Naive thymus-derived CD4-positive, alpha-beta T cell (primary cell): ENCODE measurements at regions not wholly inside any gene's neighbourhood (a gene's known extent, or its start where the extent isn't known, plus 50 kb on each side); places are given as distances from the start of the nearest gene placed in this dataset.
"Not testable (repeated sequence)": the region's sequence is repeated elsewhere in the genome, so short reads cannot be mapped to it uniquely, and the experiment has no call there.

ENCODE experiments used
- ATAC-seq: fragments of 150-1000 bp; cut with Tn5 transposase; 2 replicates; pipeline ENCODE4 v1.10.0; 2021; ENCODE audit warnings: mild to moderate bottlenecking, moderate library complexity
- CTCF ChIA-PET: fragments of 350-600 bp; sonication (Branson Sonifier 250); formaldehyde crosslinking; loops from one replicate; lab custom pipeline; 2021; ENCODE audit warnings: antibody characterized with exemption; lab: Charles Lee
- POLR2A ChIA-PET: fragments of 350-600 bp; sonication (Branson Sonifier 250); formaldehyde crosslinking; loops from one replicate; lab custom pipeline; 2021; ENCODE audit warnings: antibody characterized with exemption, inconsistent platforms; lab: Charles Lee
- DNase-seq, 9 donors: peaks; one replicate each; pipeline versions ENCODE4 v3.0.0 to v3.0.0-alpha.2; 2020 to 2022; ENCODE audit warnings: mixed read lengths in 1 of 9
- H3K27ac ChIP-seq: one replicate; pipeline ENCODE4 v1.7.0; 2013; ENCODE audit warnings: mild to moderate bottlenecking, low read depth, low read length, moderate library complexity
- H3K27me3 ChIP-seq, 2 donors: one replicate each; pipeline ENCODE4 v1.7.0; 2013; ENCODE audit warnings: low read length in 2 of 2, mild to moderate bottlenecking in 2 of 2, moderate library complexity in 2 of 2; ENCODE audit not compliant: control insufficient read depth in 2 of 2, insufficient read depth in 2 of 2
- H3K36me3 ChIP-seq, 3 experiments: 1 replicate in 2 of 3; 2 replicates in 1 of 3; pipeline ENCODE4 v1.7.0; 2013; ENCODE audit warnings: low read length in 3 of 3, mild to moderate bottlenecking in 3 of 3, moderate library complexity in 1 of 3; ENCODE audit not compliant: insufficient read depth in 3 of 3, control insufficient read depth in 2 of 3
- H3K4me1 ChIP-seq, 2 donors: one replicate each; pipeline ENCODE4 v1.7.0; 2013; ENCODE audit warnings: low read length in 2 of 2, mild to moderate bottlenecking in 2 of 2, moderate library complexity in 1 of 2; ENCODE audit not compliant: control insufficient read depth in 2 of 2, insufficient read depth in 2 of 2
- H3K4me3 ChIP-seq: 2 replicates; pipeline ENCODE4 v1.7.0; 2013; ENCODE audit warnings: mild to moderate bottlenecking, low read length
- H3K9me3 ChIP-seq, 3 experiments: 1 replicate in 2 of 3; 2 replicates in 1 of 3; pipeline ENCODE4 v1.7.0; 2013; ENCODE audit warnings: low read length in 3 of 3; ENCODE audit not compliant: control insufficient read depth in 2 of 3
- H3K27ac Mint-ChIP-seq, 9 donors: one replicate each; pipeline ENCODE4 v1.8.0; 2020 to 2022; ENCODE audit warnings: mixed read lengths in 9 of 9, mild to moderate bottlenecking in 8 of 9, moderate library complexity in 5 of 9, inconsistent platforms in 2 of 9
- H3K27me3 Mint-ChIP-seq, 5 donors: one replicate each; pipeline ENCODE4 v1.8.0; 2021 to 2022; ENCODE audit warnings: mixed read lengths in 5 of 5, mild to moderate bottlenecking in 1 of 5
- H3K36me3 Mint-ChIP-seq, 5 donors: one replicate each; pipeline ENCODE4 v1.8.0; 2020 to 2022; ENCODE audit warnings: mixed read lengths in 5 of 5, mild to moderate bottlenecking in 3 of 5, inconsistent platforms in 1 of 5
- H3K4me1 Mint-ChIP-seq, 7 donors: one replicate each; pipeline ENCODE4 v1.8.0; 2020 to 2022; ENCODE audit warnings: mixed read lengths in 7 of 7, mild to moderate bottlenecking in 3 of 7, inconsistent platforms in 1 of 7
- H3K4me3 Mint-ChIP-seq, 10 donors: one replicate each; pipeline ENCODE4 v1.8.0; 2020 to 2022; ENCODE audit warnings: mild to moderate bottlenecking in 10 of 10, mixed read lengths in 10 of 10, moderate library complexity in 6 of 10, inconsistent platforms in 2 of 10
- H3K9me3 Mint-ChIP-seq, 11 donors: one replicate each; pipeline ENCODE4 v1.8.0; 2020 to 2022; ENCODE audit warnings: mixed read lengths in 11 of 11, mild to moderate bottlenecking in 4 of 11, inconsistent platforms in 1 of 11, moderate library complexity in 1 of 11
- intact Hi-C, 2 donors: fragments of 100-400 bp; cut with micrococcal nuclease; formaldehyde crosslinking; loops; one replicate each; pipeline ENCODE4 v1.15.1; 2023

DNA sequence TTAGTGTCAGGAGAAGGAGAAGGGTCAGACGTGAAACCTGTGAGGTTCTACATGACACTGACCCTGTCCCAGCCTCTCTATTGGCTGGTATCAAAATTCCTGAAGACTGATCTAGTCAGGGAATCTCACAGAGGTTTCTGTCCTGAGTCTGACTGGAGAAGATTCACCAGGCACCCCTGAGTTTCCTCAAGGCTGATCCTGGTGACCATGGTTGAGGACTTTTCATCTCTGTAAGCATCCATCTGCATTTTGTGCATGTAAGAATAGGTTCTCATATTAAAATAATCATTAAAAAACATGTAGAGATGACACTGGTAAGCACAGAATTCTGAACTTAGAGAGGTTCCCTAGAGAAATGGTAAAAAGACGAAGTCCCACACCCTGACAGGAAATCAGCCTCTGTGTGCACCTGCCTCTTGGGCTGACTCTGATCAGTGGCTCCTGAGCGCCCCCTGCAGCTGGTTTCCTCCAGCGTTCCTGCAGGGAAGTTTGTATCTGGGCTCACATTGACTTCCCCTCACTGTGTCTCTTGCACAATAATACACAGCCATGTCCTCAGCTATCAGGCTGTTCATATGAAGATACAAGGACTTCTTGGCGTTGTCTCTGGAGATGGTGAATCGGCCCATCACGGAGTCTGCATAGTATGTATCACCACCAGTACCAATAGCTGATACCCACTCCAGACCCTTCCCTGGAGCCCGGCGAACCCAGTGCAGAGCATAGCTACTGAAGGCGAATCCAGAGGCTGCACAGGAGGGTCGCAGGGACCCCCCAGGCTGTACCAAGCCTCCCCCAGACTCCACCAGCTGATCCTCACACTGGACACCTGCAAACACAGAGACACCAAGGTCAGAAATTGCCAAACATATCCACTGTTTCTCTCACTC, 991.9 kb downstream of the TMEM121 start:
- H3K4me1 Mint-ChIP-seq = peaks cover 12 to 42% (median 26%) of the 10 kb centered on the region in 7 donors
- DNase-seq (peak; percentile 65 to 90 (median 84)), ATAC-seq (peak; percentile 79)
- Histone ChIP-seq H3K9me3 (no peaks in the 10 kb centered on the region), H3K36me3 (no peaks in the 10 kb centered on the region), H3K27me3 (no peaks in the 10 kb centered on the region), H3K4me1 (peaks cover 9 to 12% of the 10 kb centered on the region in 2 donors), H3K27ac (no peak overlapping the region), H3K4me3 (no peak overlapping the region)
- POLR2A ChIA-PET = interaction anchor here (2.0 kb wide), 1 partner anchor 10 kb away, joined by 5 read pairs; no protein-coding TSS in a partner anchor
- peak overlapping the region in 6 of 10 donors; percentile 25 to 65 (median 36) for H3K4me3 Mint-ChIP-seq
- H3K9me3 Mint-ChIP-seq = no peaks in the 10 kb centered on the region
- CTCF ChIA-PET = interaction anchor here (0.6 to 6.2 kb wide), 13 partner anchors 9 to 542 kb away, joined by 3 to 58 read pairs (median 5); no protein-coding TSS in a partner anchor
- intact Hi-C loops = loop anchor here (1.0 to 10.0 kb wide), 6 partner anchors 12 to 243 kb away; no protein-coding TSS in a partner anchor
- H3K27me3 Mint-ChIP-seq = peaks cover 0 to 60% (median 8%) of the 10 kb centered on the region in 5 donors
- peak overlapping the region in 3 of 9 donors; percentile 9 to 65 (median 31) for H3K27ac Mint-ChIP-seq
- no peaks in the 10 kb centered on the region for H3K36me3 Mint-ChIP-seq

DNA sequence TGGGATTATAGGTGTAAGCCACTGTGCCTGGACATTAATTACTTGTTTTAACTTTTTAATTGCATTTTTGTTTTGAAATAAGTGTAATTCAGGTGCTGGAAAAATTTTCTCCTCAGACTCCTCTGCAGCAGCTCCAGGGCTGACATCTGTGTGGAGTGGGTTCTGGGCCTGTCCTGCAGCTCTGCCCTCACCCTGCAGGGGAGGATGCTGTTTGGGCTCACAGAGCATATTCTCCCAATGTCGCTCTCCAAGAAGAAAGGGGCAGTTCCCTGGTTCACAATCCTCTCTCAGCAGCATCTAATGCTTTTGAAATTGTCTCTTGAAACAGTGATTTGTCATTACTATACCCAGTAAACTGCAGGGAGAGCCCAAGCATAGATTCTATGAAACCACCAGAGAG, 995.7 kb downstream of the TMEM121 start:
- peaks cover 8 to 15% (median 13%) of the 10 kb centered on the region in 7 donors for H3K4me1 Mint-ChIP-seq
- H3K36me3 ChIP-seq, POLR2A ChIA-PET, H3K9me3 ChIP-seq, H3K4me1 ChIP-seq, intact Hi-C loops, H3K27ac ChIP-seq, H3K36me3 Mint-ChIP-seq, H3K9me3 Mint-ChIP-seq, H3K27me3 ChIP-seq, H3K27ac Mint-ChIP-seq, H3K4me3 Mint-ChIP-seq, H3K4me3 ChIP-seq, DNase-seq, ATAC-seq: not testable (repeated sequence)
- peaks cover 8 to 41% (median 18%) of the 10 kb centered on the region in 5 donors for H3K27me3 Mint-ChIP-seq
- CTCF ChIA-PET = interaction anchor here (0.6 to 6.2 kb wide), 4 partner anchors 9 to 312 kb away, joined by 3 to 58 read pairs (median 4); no protein-coding TSS in a partner anchor

DNA sequence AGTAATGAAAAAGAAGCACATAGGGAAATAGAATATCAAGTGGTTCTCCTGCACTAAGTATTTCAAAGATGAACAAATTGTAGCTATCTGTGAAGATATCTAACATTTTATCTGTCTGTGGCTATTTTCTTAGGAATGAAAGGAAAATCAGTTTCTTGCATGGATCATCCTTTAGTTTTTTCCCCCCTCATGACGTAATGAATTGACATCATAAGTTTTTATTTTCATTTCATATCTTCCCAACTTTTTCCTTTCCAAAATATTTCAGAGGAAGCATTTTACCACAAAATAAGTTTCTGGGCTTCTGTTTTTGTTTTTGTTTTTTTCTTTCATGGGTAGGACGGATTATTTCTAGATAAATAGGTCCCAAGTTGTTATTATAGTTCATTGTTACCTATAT, 996.6 kb downstream of the TMEM121 start:
- POLR2A ChIA-PET = no interaction called here

DNA sequence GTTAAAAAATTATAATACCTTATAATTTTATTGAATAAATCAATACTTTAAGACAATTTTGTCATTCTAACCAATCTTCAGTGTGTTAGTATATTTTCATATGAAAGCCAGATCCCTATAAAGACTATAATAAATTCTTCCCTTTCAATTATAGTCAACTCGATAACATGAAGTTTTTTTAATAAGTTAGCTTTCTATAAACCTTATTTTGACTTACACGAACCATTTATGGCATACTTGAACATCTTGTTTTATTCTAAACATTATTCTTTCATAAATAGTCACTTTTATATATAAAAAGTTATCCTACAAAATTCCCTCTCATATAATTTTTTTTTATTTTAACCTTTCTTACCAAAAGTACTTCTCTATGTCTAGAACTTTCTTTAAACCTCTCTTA, 1002.3 kb downstream of the TMEM121 start:
- H3K4me3 Mint-ChIP-seq = no peak overlapping the region
- intact Hi-C loops = no loop called here
- H3K27me3 ChIP-seq = no peaks in the 10 kb centered on the region
- H3K9me3 ChIP-seq = no peaks in the 10 kb centered on the region
- POLR2A ChIA-PET = no interaction called here
- DNase-seq = no peak
- peaks cover 0 to 5% (median 0%) of the 10 kb centered on the region in 11 donors for H3K9me3 Mint-ChIP-seq
- H3K4me1 Mint-ChIP-seq = peaks cover 0 to 5% (median 0%) of the 10 kb centered on the region in 7 donors
- H3K27ac ChIP-seq = no peak overlapping the region
- peaks cover 5 to 43% (median 16%) of the 10 kb centered on the region in 5 donors for H3K27me3 Mint-ChIP-seq
- CTCF ChIA-PET = interaction anchor here (0.6 to 2.8 kb wide), 4 partner anchors 9 to 206 kb away, joined by 3 to 8 read pairs (median 4); no protein-coding TSS in a partner anchor
- H3K36me3 Mint-ChIP-seq = peaks cover 0 to 2% (median 0%) of the 10 kb centered on the region in 5 donors
- no peak overlapping the region for H3K4me3 ChIP-seq
- H3K27ac Mint-ChIP-seq = no peak overlapping the region
- no peaks in the 10 kb centered on the region for H3K36me3 ChIP-seq
- no peak for ATAC-seq
- no peaks in the 10 kb centered on the region for H3K4me1 ChIP-seq

More for the DNA sequence above, 996.6 kb downstream of the TMEM121 start:
- no peak overlapping the region for H3K27ac ChIP-seq
- H3K27me3 ChIP-seq = no peaks in the 10 kb centered on the region
- no peaks in the 10 kb centered on the region for H3K9me3 Mint-ChIP-seq
- H3K4me1 ChIP-seq = peaks cover 2 to 4% of the 10 kb centered on the region in 2 donors
- intact Hi-C loops = no loop called here
- no peak for ATAC-seq
- no peaks in the 10 kb centered on the region for H3K36me3 Mint-ChIP-seq
- no peak overlapping the region for H3K27ac Mint-ChIP-seq
- no peaks in the 10 kb centered on the region for H3K36me3 ChIP-seq
- DNase-seq = no peak
- no peaks in the 10 kb centered on the region for H3K9me3 ChIP-seq
- H3K4me3 ChIP-seq = no peak overlapping the region
- CTCF ChIA-PET = interaction anchor here (1.2 to 6.2 kb wide), 3 partner anchors 9 to 102 kb away, joined by 3 to 58 read pairs (median 4); no protein-coding TSS in a partner anchor
- peaks cover 1 to 6% (median 5%) of the 10 kb centered on the region in 7 donors for H3K4me1 Mint-ChIP-seq
- H3K4me3 Mint-ChIP-seq = no peak overlapping the region
- peaks cover 8 to 36% (median 18%) of the 10 kb centered on the region in 5 donors for H3K27me3 Mint-ChIP-seq

DNA sequence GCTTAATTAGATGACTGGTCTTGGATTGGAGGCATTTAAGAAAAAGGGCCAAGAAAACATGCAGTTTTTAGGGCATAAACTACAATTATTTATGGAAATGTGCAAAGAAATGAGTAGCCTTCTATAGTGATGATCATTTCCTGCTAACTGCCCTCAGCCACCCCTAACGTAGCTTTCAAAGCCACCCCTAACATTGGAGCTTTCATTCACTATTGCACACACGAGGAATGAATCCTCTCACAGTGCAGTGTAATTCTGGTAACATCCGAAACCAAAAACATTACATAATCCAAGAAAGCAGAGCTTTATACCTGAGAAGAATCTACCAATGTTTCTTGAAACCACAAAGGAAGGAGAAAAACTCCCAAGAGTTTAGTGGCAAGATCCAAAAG, 1003.6 kb downstream of the TMEM121 start:
- H3K36me3 ChIP-seq = no peaks in the 10 kb centered on the region
- Mint-ChIP-seq H3K4me3 (no peak overlapping the region), H3K9me3 (peaks cover 0 to 5% (median 0%) of the 10 kb centered on the region in 11 donors), H3K36me3 (peaks cover 0 to 2% (median 0%) of the 10 kb centered on the region in 5 donors), H3K27me3 (peaks cover 7 to 47% (median 10%) of the 10 kb centered on the region in 5 donors), H3K4me1 (peaks cover 0 to 5% (median 0%) of the 10 kb centered on the region in 7 donors), H3K27ac (no peak overlapping the region)
- H3K27me3 ChIP-seq = no peaks in the 10 kb centered on the region
- intact Hi-C loops = no loop called here
- no peaks in the 10 kb centered on the region for H3K9me3 ChIP-seq
- H3K27ac ChIP-seq = no peak overlapping the region
- no peak for DNase-seq
- no peaks in the 10 kb centered on the region for H3K4me1 ChIP-seq
- ATAC-seq = no peak
- ChIA-PET CTCF (interaction anchor here (0.9 to 2.8 kb wide), 5 partner anchors 10 to 66 kb away, joined by 3 to 8 read pairs (median 4); no protein-coding TSS in a partner anchor), POLR2A (no interaction called here)
- no peak overlapping the region for H3K4me3 ChIP-seq

DNA sequence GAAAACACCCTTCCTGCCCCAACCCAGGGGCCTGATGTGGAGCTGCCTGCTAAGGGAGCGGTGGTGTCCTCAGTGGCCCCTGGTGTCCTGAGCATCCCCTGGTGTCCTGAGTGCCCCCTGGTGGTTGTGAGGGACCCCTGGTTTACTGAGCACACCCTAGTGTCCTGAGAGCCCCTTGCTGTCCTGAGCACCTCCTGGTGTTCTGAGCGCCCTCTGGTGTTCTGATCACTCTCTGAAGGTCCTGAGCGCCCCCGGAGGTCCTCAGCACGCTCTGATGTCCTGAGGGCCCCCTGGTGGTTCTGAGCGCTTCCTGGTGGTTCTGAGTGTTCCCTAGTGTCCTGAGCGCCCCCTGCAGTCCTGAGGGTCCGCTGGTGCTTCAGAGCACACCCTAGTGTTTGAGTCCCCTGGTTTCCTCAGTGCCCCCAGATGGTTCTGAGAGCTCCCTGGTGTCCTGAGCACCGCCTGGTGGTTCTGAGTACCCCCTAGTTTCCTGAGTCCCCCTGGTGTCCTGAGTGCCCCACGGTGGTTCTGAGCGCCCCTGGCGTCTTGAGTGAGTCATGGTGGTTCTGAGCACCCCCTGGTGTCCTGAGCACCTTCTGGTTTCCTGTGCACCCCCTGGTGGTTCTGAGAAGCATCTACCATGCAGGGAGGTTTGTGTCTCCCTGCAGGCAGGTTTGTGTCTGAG, 1004.2 kb downstream of the TMEM121 start:
- no peaks in the 10 kb centered on the region for H3K36me3 ChIP-seq
- Mint-ChIP-seq H3K27me3 (peaks cover 4 to 49% (median 12%) of the 10 kb centered on the region in 5 donors), H3K9me3 (peaks cover 0 to 5% (median 0%) of the 10 kb centered on the region in 11 donors), H3K4me1 (peaks cover 0 to 5% (median 0%) of the 10 kb centered on the region in 7 donors), H3K4me3 (no peak overlapping the region), H3K27ac (no peak overlapping the region), H3K36me3 (peaks cover 0 to 2% (median 0%) of the 10 kb centered on the region in 5 donors)
- POLR2A ChIA-PET = no interaction called here
- H3K4me3 ChIP-seq = no peak overlapping the region
- ATAC-seq (peak; percentile 88), DNase-seq (peak in 5 of 9 donors; percentile 21 to 43 (median 33))
- H3K27ac ChIP-seq = no peak overlapping the region
- no peaks in the 10 kb centered on the region for H3K9me3 ChIP-seq
- CTCF ChIA-PET = interaction anchor here (0.6 to 2.8 kb wide), 7 partner anchors 8 to 250 kb away, joined by 3 to 8 read pairs (median 4); no protein-coding TSS in a partner anchor
- no peaks in the 10 kb centered on the region for H3K4me1 ChIP-seq
- no peaks in the 10 kb centered on the region for H3K27me3 ChIP-seq
- intact Hi-C loops = no loop called here
